CD14-positive monocyte (primary cell): ENCODE measurements at regions not wholly inside any gene's neighbourhood (a gene's known extent, or its start where the extent isn't known, plus 50 kb on each side); places are given as distances from the start of the nearest gene placed in this dataset.
"Not testable (repeated sequence)": the region's sequence is repeated elsewhere in the genome, so short reads cannot be mapped to it uniquely, and the experiment has no call there.

Source experiments
- DNase-seq, 3 donors: peaks; one replicate each; pipeline ENCODE4 v3.0.0-alpha.2; 2011 to 2022
- H2AFZ ChIP-seq: 2 replicates; pipeline ENCODE4 v1.6.0; 2012; ENCODE audit warnings: mild to moderate bottlenecking, low read depth, low read length, inconsistent platforms; ENCODE audit not compliant: insufficient read depth, poor library complexity, severe bottlenecking
- H3K27ac ChIP-seq, 2 donors: 1 replicate in 1 of 2; 2 replicates in 1 of 2; pipeline ENCODE4 v1.5.1; 2012 to 2013; ENCODE audit warnings: low read length in 2 of 2, control low read depth in 1 of 2, inconsistent platforms in 1 of 2, low read depth in 1 of 2, mild to moderate bottlenecking in 1 of 2
- H3K27me3 ChIP-seq, 2 donors: one replicate each; pipeline versions ENCODE4 v1.6.0 to v1.6.1; 2011 to 2013; ENCODE audit warnings: low read length in 2 of 2; ENCODE audit not compliant: control insufficient read depth in 2 of 2, insufficient read depth in 2 of 2
- H3K36me3 ChIP-seq, 2 donors: replicated peaks in 1 of 2; 1 replicate in 1 of 2; 2 replicates in 1 of 2; pipeline versions ENCODE4 v1.5.1 to v1.6.1; 2012 to 2013; ENCODE audit warnings: low read length in 2 of 2, control low read depth in 1 of 2, inconsistent platforms in 1 of 2, mild to moderate bottlenecking in 1 of 2; ENCODE audit not compliant: insufficient read depth in 2 of 2, control insufficient read depth in 1 of 2
- H3K4me1 ChIP-seq, 2 donors: 1 replicate in 1 of 2; 2 replicates in 1 of 2; pipeline versions ENCODE4 v1.5.1 to v1.6.1; 2012 to 2013; ENCODE audit warnings: low read length in 2 of 2, control low read depth in 1 of 2, inconsistent platforms in 1 of 2, mild to moderate bottlenecking in 1 of 2, moderate library complexity in 1 of 2; ENCODE audit not compliant: insufficient read depth in 2 of 2, control insufficient read depth in 1 of 2
- H3K4me2 ChIP-seq: replicated peaks from 2 replicates; pipeline ENCODE3; 2012; ENCODE audit warnings: low read length, moderate library complexity, mild to moderate bottlenecking; ENCODE audit not compliant: poor library complexity, severe bottlenecking; ENCODE audit errors: extremely low read depth
- H3K4me3 ChIP-seq, 3 experiments: fragments of 200-600 bp in 1 of 3; sonication (generic) in 1 of 3; replicated peaks in 1 of 3; 1 replicate in 2 of 3; 2 replicates in 1 of 3; pipeline ENCODE4 v1.5.1; 2011 to 2013; ENCODE audit warnings: low read length in 3 of 3, mild to moderate bottlenecking in 3 of 3, control low read depth in 2 of 3, low read depth in 2 of 3, inconsistent platforms in 1 of 3, moderate library complexity in 1 of 3
- H3K79me2 ChIP-seq: 2 replicates; pipeline ENCODE4 v1.6.0; 2012; ENCODE audit warnings: mild to moderate bottlenecking, control low read depth, inconsistent platforms, low read length, moderate library complexity; ENCODE audit not compliant: insufficient read depth
- H3K9ac ChIP-seq: 2 replicates; pipeline ENCODE4 v1.6.0; 2017; ENCODE audit warnings: low read length, mild to moderate bottlenecking; ENCODE audit not compliant: insufficient read depth, poor library complexity, severe bottlenecking
- H3K9me3 ChIP-seq, 2 donors: replicated peaks in 1 of 2; 1 replicate in 1 of 2; 2 replicates in 1 of 2; pipeline versions ENCODE4 v1.5.1 to v1.6.1; 2012 to 2013; ENCODE audit warnings: low read length in 2 of 2, control low read depth in 1 of 2; ENCODE audit not compliant: control insufficient read depth in 1 of 2, insufficient read depth in 1 of 2
- H4K20me1 ChIP-seq: 2 replicates; pipeline ENCODE4 v1.6.0; 2012; ENCODE audit warnings: mild to moderate bottlenecking, low read length, control low read depth, moderate library complexity; ENCODE audit not compliant: insufficient read depth
- H3K27ac Mint-ChIP-seq, 7 donors: one replicate each; pipeline ENCODE4 v1.8.0; 2020; ENCODE audit warnings: mild to moderate bottlenecking in 7 of 7, mixed read lengths in 7 of 7, moderate library complexity in 6 of 7, inconsistent platforms in 2 of 7
- H3K27me3 Mint-ChIP-seq, 3 donors: one replicate each; pipeline ENCODE4 v1.8.0; 2021 to 2022; ENCODE audit warnings: low read depth in 3 of 3, mild to moderate bottlenecking in 3 of 3, mixed read lengths in 3 of 3, moderate library complexity in 3 of 3, inconsistent platforms in 1 of 3
- H3K36me3 Mint-ChIP-seq, 2 donors: one replicate each; pipeline ENCODE4 v1.8.0; 2020; ENCODE audit warnings: mixed read lengths in 2 of 2, inconsistent platforms in 1 of 2, mild to moderate bottlenecking in 1 of 2
- H3K4me1 Mint-ChIP-seq: one replicate; pipeline ENCODE4 v1.8.0; 2020; ENCODE audit warnings: mild to moderate bottlenecking, mixed read lengths
- H3K4me3 Mint-ChIP-seq, 2 donors: one replicate each; pipeline ENCODE4 v1.8.0; 2020; ENCODE audit warnings: mild to moderate bottlenecking in 2 of 2, mixed read lengths in 2 of 2, moderate library complexity in 1 of 2
- H3K9me3 Mint-ChIP-seq, 7 donors: one replicate each; pipeline ENCODE4 v1.8.0; 2020 to 2022; ENCODE audit warnings: mixed read lengths in 7 of 7, mild to moderate bottlenecking in 6 of 7, moderate library complexity in 6 of 7, inconsistent platforms in 2 of 7
- WGBS: methylation state at CpG from one replicate; pipeline ENCODE4 v1.1.5; 2013; ENCODE audit warnings: missing lambda C conversion rate; ENCODE audit not compliant: insufficient coverage; 5-methylcytosine and 5-hydroxymethylcytosine counted together
- intact Hi-C, 2 donors: fragments of 100-400 bp; cut with micrococcal nuclease; formaldehyde crosslinking; loops; one replicate each; pipeline versions ENCODE4 v1.15.0 to v1.15.1; 2023
- TF ChIP-seq, protein P1 (sequence below): fragments of 200-600 bp; IDR thresholded peaks from one replicate; pipeline ENCODE4 v1.8.0; 2022; ENCODE audit warnings: antibody characterized with exemption, mild to moderate bottlenecking

DNA sequence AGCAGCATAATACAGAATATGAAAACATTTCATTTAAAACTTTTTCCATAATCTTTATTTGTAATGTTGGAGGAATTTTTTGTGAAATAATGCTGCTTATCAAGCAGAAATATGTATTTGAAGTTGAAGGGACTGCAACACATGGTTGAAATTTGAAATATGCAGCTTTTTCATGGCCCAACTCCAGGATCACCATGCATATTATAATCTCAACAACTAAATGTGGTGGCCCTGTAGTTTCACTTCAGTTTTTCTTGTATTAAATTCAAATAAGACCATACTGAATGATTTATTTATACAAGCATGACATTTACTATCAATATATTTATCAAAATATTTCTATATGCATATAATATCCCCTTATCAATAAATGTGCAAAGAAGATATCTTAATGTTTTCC lies 157.7 kb upstream of the LHX8 start:
- Histone ChIP-seq H3K79me2 (no peaks in the 10 kb centered on the region), H3K9me3 (no peaks in the 10 kb centered on the region), H2AFZ (no peak overlapping the region), H3K9ac (no peak overlapping the region), H3K27me3 (no peaks in the 10 kb centered on the region), H3K4me2 (no peak overlapping the region), H3K36me3 (no peaks in the 10 kb centered on the region), H3K27ac (no peak overlapping the region), H3K4me3 (no peak overlapping the region), H4K20me1 (no peaks in the 10 kb centered on the region), H3K4me1 (no peaks in the 10 kb centered on the region)
- Mint-ChIP-seq H3K27ac (no peak overlapping the region), H3K9me3 (peaks cover 0 to 2% (median 2%) of the 10 kb centered on the region in 7 donors), H3K36me3 (no peaks in the 10 kb centered on the region), H3K4me1 (no peaks in the 10 kb centered on the region), H3K4me3 (no peak overlapping the region), H3K27me3 (no peaks in the 10 kb centered on the region)
- intact Hi-C loops: no loop called here
- TF ChIP-seq, protein P1, sequence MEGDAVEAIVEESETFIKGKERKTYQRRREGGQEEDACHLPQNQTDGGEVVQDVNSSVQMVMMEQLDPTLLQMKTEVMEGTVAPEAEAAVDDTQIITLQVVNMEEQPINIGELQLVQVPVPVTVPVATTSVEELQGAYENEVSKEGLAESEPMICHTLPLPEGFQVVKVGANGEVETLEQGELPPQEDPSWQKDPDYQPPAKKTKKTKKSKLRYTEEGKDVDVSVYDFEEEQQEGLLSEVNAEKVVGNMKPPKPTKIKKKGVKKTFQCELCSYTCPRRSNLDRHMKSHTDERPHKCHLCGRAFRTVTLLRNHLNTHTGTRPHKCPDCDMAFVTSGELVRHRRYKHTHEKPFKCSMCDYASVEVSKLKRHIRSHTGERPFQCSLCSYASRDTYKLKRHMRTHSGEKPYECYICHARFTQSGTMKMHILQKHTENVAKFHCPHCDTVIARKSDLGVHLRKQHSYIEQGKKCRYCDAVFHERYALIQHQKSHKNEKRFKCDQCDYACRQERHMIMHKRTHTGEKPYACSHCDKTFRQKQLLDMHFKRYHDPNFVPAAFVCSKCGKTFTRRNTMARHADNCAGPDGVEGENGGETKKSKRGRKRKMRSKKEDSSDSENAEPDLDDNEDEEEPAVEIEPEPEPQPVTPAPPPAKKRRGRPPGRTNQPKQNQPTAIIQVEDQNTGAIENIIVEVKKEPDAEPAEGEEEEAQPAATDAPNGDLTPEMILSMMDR: no peak
- DNase-seq: no peak

DNA sequence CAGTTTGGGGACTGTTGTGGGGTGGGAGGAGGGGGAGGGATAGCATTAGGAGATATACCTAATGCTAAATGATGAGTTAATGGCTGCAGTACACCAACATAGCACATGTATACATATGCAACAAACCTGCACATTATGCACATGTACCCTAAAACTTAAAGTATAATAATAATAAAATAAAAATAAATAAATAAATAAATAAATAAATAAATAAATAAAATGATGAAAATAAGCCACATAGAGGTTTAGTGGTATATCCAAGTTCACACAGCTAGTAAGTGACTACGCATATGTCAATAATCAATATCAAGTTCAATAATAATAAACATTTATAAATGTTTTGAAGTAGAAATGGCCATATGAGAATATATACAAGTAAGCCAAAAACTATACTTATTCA lies 141.7 kb upstream of the LHX8 start:
- H2AFZ ChIP-seq, H4K20me1 ChIP-seq, H3K27ac Mint-ChIP-seq, H3K4me2 ChIP-seq, H3K9ac ChIP-seq, DNase-seq, H3K27ac ChIP-seq, H3K9me3 ChIP-seq, H3K27me3 ChIP-seq, H3K4me3 Mint-ChIP-seq, H3K4me1 Mint-ChIP-seq, intact Hi-C loops, H3K4me1 ChIP-seq, H3K27me3 Mint-ChIP-seq, H3K4me3 ChIP-seq, H3K79me2 ChIP-seq, H3K36me3 ChIP-seq, H3K36me3 Mint-ChIP-seq: not testable (repeated sequence)
- no CpG with 5 or more reads among the region's 1 CpG for WGBS
- peaks cover 2 to 12% (median 7%) of the 10 kb centered on the region in 7 donors for H3K9me3 Mint-ChIP-seq
